ENCODE measurements at regions not wholly inside any gene's neighbourhood (a gene's known extent, or its start where the extent isn't known, plus 50 kb on each side); places are given as distances from the start of the nearest gene placed in this dataset.

GRCh38 chr10:110380293-110380692, 75.6 kb upstream of the SMNDC1 start:
- no peaks in the 10 kb centered on the region for H3K36me3 Mint-ChIP-seq
- no peaks in the 10 kb centered on the region for H3K4me1 Mint-ChIP-seq
- Histone ChIP-seq H3K27ac (ENCODE audit: low read depth, low read length) (no peak overlapping the region), H3K9me3 (ENCODE audit: control insufficient read depth in 1 of 2, low read length in 2 of 2) (no peaks in the 10 kb centered on the region), H3K27me3 (ENCODE audit: insufficient read depth, low read length) (no peaks in the 10 kb centered on the region), H3K4me1 (ENCODE audit: insufficient read depth, low read length) (no peaks in the 10 kb centered on the region), H3K36me3 (ENCODE audit: insufficient read depth, low read length) (no peaks in the 10 kb centered on the region), H3K4me3 (ENCODE audit: low read length in 2 of 2) (no peak overlapping the region)
- POLR2A ChIA-PET (ENCODE audit: partially characterized antibody) = no interaction called here
- H3K27me3 Mint-ChIP-seq = no peaks in the 10 kb centered on the region
- H3K9me3 Mint-ChIP-seq = no peaks in the 10 kb centered on the region
- CTCF ChIA-PET (ENCODE audit: partially characterized antibody) = no interaction called here
- no peak overlapping the region for H3K27ac Mint-ChIP-seq
- H3K4me3 Mint-ChIP-seq = no peak overlapping the region
- DNase-seq = no peak
- intact Hi-C loops (cut with micrococcal nuclease) = no loop called here

GRCh38 chr10:110382695-110383094, 78.0 kb upstream of the SMNDC1 start:
- no peak for DNase-seq
- Histone ChIP-seq H3K27ac (ENCODE audit: low read depth, low read length) (no peak overlapping the region), H3K27me3 (ENCODE audit: insufficient read depth, low read length) (no peaks in the 10 kb centered on the region), H3K4me3 (ENCODE audit: low read length in 2 of 2) (no peak overlapping the region), H3K36me3 (ENCODE audit: insufficient read depth, low read length) (no peaks in the 10 kb centered on the region), H3K4me1 (ENCODE audit: insufficient read depth, low read length) (peaks cover 4% of the 10 kb centered on the region), H3K9me3 (ENCODE audit: control insufficient read depth in 1 of 2, low read length in 2 of 2) (no peaks in the 10 kb centered on the region)
- intact Hi-C loops (cut with micrococcal nuclease) = no loop called here
- POLR2A ChIA-PET (ENCODE audit: partially characterized antibody) = interaction anchor here (1.6 kb wide), 1 partner anchor 19 kb away, joined by 4 read pairs; no protein-coding TSS in a partner anchor
- Mint-ChIP-seq H3K4me3 (no peak overlapping the region), H3K4me1 (peaks cover 3 to 5% (median 4%) of the 10 kb centered on the region in 4 donors), H3K36me3 (no peaks in the 10 kb centered on the region), H3K27ac (no peak overlapping the region), H3K27me3 (no peaks in the 10 kb centered on the region), H3K9me3 (no peaks in the 10 kb centered on the region)
- CTCF ChIA-PET (ENCODE audit: partially characterized antibody) = interaction anchor here (0.6 kb wide), 1 partner anchor 28 kb away, joined by 3 read pairs; no protein-coding TSS in a partner anchor

GRCh38 chr10:110387617-110387982, 82.9 kb upstream of the SMNDC1 start:
- ChIA-PET POLR2A (ENCODE audit: partially characterized antibody) (no interaction called here), CTCF (ENCODE audit: partially characterized antibody) (no interaction called here)
- Mint-ChIP-seq H3K4me3 (peak overlapping the region in 1 of 8 donors; percentile 38), H3K4me1 (peaks cover 12 to 17% (median 14%) of the 10 kb centered on the region in 4 donors), H3K27ac (peak overlapping the region in 5 of 7 donors; percentile 44 to 70 (median 70)), H3K36me3 (no peaks in the 10 kb centered on the region), H3K27me3 (no peaks in the 10 kb centered on the region), H3K9me3 (no peaks in the 10 kb centered on the region)
- intact Hi-C loops (cut with micrococcal nuclease) = no loop called here
- Histone ChIP-seq H3K36me3 (ENCODE audit: insufficient read depth, low read length) (no peaks in the 10 kb centered on the region), H3K9me3 (ENCODE audit: control insufficient read depth in 1 of 2, low read length in 2 of 2) (no peaks in the 10 kb centered on the region), H3K4me1 (ENCODE audit: insufficient read depth, low read length) (peaks cover 14% of the 10 kb centered on the region), H3K27me3 (ENCODE audit: insufficient read depth, low read length) (no peaks in the 10 kb centered on the region), H3K4me3 (ENCODE audit: low read length in 2 of 2) (no peak overlapping the region), H3K27ac (ENCODE audit: low read depth, low read length) (no peak overlapping the region)
- DNase-seq = no peak

- peak overlapping the region in 2 of 8 donors; percentile 20 to 38 for H3K4me3 Mint-ChIP-seq
- no peaks in the 10 kb centered on the region for H3K9me3 ChIP-seq (ENCODE audit: control insufficient read depth in 1 of 2, low read length in 2 of 2)
- peak overlapping the region in 6 of 7 donors; percentile 44 to 81 (median 70) for H3K27ac Mint-ChIP-seq
- H3K27me3 Mint-ChIP-seq = no peaks in the 10 kb centered on the region
- ChIA-PET CTCF (ENCODE audit: partially characterized antibody) (no interaction called here), POLR2A (ENCODE audit: partially characterized antibody) (no interaction called here)
- H3K36me3 ChIP-seq (ENCODE audit: insufficient read depth, low read length) = no peaks in the 10 kb centered on the region
- no peak overlapping the region for H3K27ac ChIP-seq (ENCODE audit: low read depth, low read length)
- H3K9me3 Mint-ChIP-seq = no peaks in the 10 kb centered on the region
- no peaks in the 10 kb centered on the region for H3K36me3 Mint-ChIP-seq
- no peak overlapping the region for H3K4me3 ChIP-seq (ENCODE audit: low read length in 2 of 2)
- DNase-seq = peak; percentile 1 to 45 (median 11)
- peaks cover 14% of the 10 kb centered on the region for H3K4me1 ChIP-seq (ENCODE audit: insufficient read depth, low read length)
- intact Hi-C loops (cut with micrococcal nuclease) = no loop called here
- H3K4me1 Mint-ChIP-seq = peaks cover 12 to 17% (median 14%) of the 10 kb centered on the region in 4 donors
- H3K27me3 ChIP-seq (ENCODE audit: insufficient read depth, low read length) = no peaks in the 10 kb centered on the region
Measured at GRCh38 chr10:110387983-110388686, 83.4 kb upstream of the SMNDC1 start.

GRCh38 chr10:110388687-110389052, 84.0 kb upstream of the SMNDC1 start:
- no peak for DNase-seq
- intact Hi-C loops (cut with micrococcal nuclease) = no loop called here
- H3K4me3 ChIP-seq (ENCODE audit: low read length in 2 of 2) = no peak overlapping the region
- Mint-ChIP-seq H3K4me1 (peaks cover 12 to 17% (median 14%) of the 10 kb centered on the region in 4 donors), H3K36me3 (no peaks in the 10 kb centered on the region), H3K27me3 (peaks cover 0 to 3% of the 10 kb centered on the region in 2 donors), H3K4me3 (peak overlapping the region in 1 of 8 donors; percentile 34), H3K9me3 (no peaks in the 10 kb centered on the region), H3K27ac (peak overlapping the region in 4 of 7 donors; percentile 17 to 81 (median 46))
- no peaks in the 10 kb centered on the region for H3K27me3 ChIP-seq (ENCODE audit: insufficient read depth, low read length)
- H3K36me3 ChIP-seq (ENCODE audit: insufficient read depth, low read length) = no peaks in the 10 kb centered on the region
- peaks cover 14% of the 10 kb centered on the region for H3K4me1 ChIP-seq (ENCODE audit: insufficient read depth, low read length)
- CTCF ChIA-PET (ENCODE audit: partially characterized antibody) = no interaction called here
- no peaks in the 10 kb centered on the region for H3K9me3 ChIP-seq (ENCODE audit: control insufficient read depth in 1 of 2, low read length in 2 of 2)
- POLR2A ChIA-PET (ENCODE audit: partially characterized antibody) = no interaction called here
- no peak overlapping the region for H3K27ac ChIP-seq (ENCODE audit: low read depth, low read length)

- intact Hi-C loops (cut with micrococcal nuclease) = no loop called here
- Histone ChIP-seq H3K27ac (ENCODE audit: low read depth, low read length) (no peak overlapping the region), H3K27me3 (ENCODE audit: insufficient read depth, low read length) (no peaks in the 10 kb centered on the region), H3K9me3 (ENCODE audit: control insufficient read depth in 1 of 2, low read length in 2 of 2) (no peaks in the 10 kb centered on the region), H3K4me1 (ENCODE audit: insufficient read depth, low read length) (peaks cover 14% of the 10 kb centered on the region), H3K36me3 (ENCODE audit: insufficient read depth, low read length) (no peaks in the 10 kb centered on the region), H3K4me3 (ENCODE audit: low read length in 2 of 2) (no peak overlapping the region)
- Mint-ChIP-seq H3K36me3 (no peaks in the 10 kb centered on the region), H3K4me1 (peaks cover 12 to 17% (median 14%) of the 10 kb centered on the region in 4 donors), H3K27me3 (peaks cover 0 to 4% of the 10 kb centered on the region in 2 donors), H3K9me3 (no peaks in the 10 kb centered on the region), H3K27ac (peak overlapping the region in 1 of 7 donors; percentile 78), H3K4me3 (no peak overlapping the region)
- CTCF ChIA-PET (ENCODE audit: partially characterized antibody) = no interaction called here
- no peak for DNase-seq
- POLR2A ChIA-PET (ENCODE audit: partially characterized antibody) = no interaction called here
Measured at GRCh38 chr10:110389255-110389654, 84.5 kb upstream of the SMNDC1 start.

GRCh38 chr10:110391541-110391940, 86.8 kb upstream of the SMNDC1 start:
- Mint-ChIP-seq H3K36me3 (no peaks in the 10 kb centered on the region), H3K27me3 (peaks cover 1 to 4% of the 10 kb centered on the region in 2 donors), H3K9me3 (no peaks in the 10 kb centered on the region), H3K4me3 (no peak overlapping the region), H3K4me1 (peaks cover 14 to 26% (median 21%) of the 10 kb centered on the region in 4 donors), H3K27ac (no peak overlapping the region)
- H3K4me1 ChIP-seq (ENCODE audit: insufficient read depth, low read length) = peaks cover 25% of the 10 kb centered on the region
- CTCF ChIA-PET (ENCODE audit: partially characterized antibody) = interaction anchor here (0.7 to 1.4 kb wide), 2 partner anchors 20 to 39 kb away, joined by 3 read pairs; no protein-coding TSS in a partner anchor
- H3K27me3 ChIP-seq (ENCODE audit: insufficient read depth, low read length) = no peaks in the 10 kb centered on the region
- no peak overlapping the region for H3K27ac ChIP-seq (ENCODE audit: low read depth, low read length)
- H3K4me3 ChIP-seq (ENCODE audit: low read length in 2 of 2) = no peak overlapping the region
- POLR2A ChIA-PET (ENCODE audit: partially characterized antibody) = interaction anchor here (0.6 kb wide), 1 partner anchor 160 kb away, joined by 3 read pairs; no protein-coding TSS in a partner anchor
- intact Hi-C loops (cut with micrococcal nuclease) = no loop called here
- no peaks in the 10 kb centered on the region for H3K9me3 ChIP-seq (ENCODE audit: control insufficient read depth in 1 of 2, low read length in 2 of 2)
- no peak for DNase-seq
- H3K36me3 ChIP-seq (ENCODE audit: insufficient read depth, low read length) = no peaks in the 10 kb centered on the region
